Fibroblast of skin of left biceps (primary cell): ENCODE measurements at regions not wholly inside any gene's neighbourhood (a gene's known extent, or its start where the extent isn't known, plus 50 kb on each side); places are given as distances from the start of the nearest gene placed in this dataset.
"Not testable (repeated sequence)": the region's sequence is repeated elsewhere in the genome, so short reads cannot be mapped to it uniquely, and the experiment has no call there.

ENCODE experiments used
- DNase-seq, 2 experiments: peaks; one replicate each; pipeline ENCODE4 v3.0.0-alpha.2; 2013; ENCODE audit warnings: low read depth in 2 of 2

DNA sequence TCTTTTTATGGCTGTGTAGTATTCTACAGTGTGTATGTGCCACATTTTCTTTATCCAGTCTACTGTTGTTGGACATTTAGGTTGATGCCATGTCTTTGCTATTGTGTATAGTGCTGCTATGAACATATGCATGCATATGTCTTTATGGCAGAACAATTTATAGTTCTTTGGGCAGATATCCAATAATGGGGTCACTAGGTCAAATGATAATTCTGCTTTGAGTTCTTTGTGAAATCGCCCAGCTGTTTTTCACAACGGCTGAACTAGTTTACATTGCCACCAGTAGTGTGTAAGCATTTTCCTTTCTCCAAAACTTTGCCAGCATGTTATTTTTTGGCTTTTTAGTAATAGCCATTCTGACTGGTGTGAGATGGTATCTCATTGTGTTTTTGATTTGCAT, 214.8 kb upstream of the TMEM229A start:
- DNase-seq: no peak

DNA sequence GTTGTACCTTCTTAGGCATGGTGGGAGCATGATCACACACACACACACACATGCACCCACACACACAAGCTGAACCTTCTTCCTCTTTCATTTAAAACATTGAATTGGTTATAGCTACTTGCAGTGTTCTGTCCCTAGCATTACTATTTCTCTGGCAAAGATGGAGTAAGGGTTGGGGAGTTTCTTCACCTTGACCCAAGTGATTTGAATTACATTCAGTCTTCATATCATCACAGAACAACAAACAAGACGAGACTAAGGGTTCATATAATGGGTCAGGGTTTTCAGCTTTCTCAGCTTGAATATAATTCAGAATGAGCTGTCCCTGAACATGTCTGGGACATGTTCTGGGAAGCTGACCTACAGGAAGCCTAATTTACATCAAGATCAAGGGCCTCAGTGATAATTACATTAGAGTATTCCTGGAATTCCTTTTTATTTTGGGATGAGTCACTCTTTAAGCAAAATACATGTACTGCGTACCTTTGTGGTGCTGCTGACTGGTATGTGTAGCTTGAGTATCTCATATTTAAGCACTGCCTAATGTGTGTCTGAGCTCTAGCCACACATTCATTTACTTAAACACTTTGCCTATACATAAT, 213.5 kb upstream of the TMEM229A start:
- no peak for DNase-seq

- not testable (repeated sequence) for DNase-seq
Measured at GRCh38 chr7:124244469-124244868, 211.6 kb upstream of the TMEM229A start.

- no peak for DNase-seq
Measured at GRCh38 chr7:124219681-124220080, 186.8 kb upstream of the TMEM229A start.

DNA sequence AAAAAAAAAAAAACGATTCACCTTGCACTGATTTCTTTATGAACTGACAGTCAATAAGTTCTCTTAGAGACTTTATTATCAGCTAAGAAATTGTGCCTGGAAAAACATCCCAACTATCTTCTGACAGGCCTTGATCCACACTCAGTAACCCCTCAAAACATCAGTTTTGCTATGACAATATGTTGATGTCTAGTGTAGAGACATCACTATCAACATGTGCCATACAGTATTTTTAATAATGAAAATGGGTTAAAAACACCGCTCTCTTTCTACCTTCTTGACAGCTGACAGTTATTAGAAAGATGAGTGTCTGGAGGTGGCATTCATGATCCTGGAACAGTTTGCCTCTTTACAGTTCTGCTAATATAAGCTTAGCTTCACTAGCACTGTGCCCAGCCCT, 175.8 kb upstream of the TMEM229A start:
- DNase-seq: no peak

- no peak for DNase-seq
Measured at GRCh38 chr7:124208173-124208572, 175.3 kb upstream of the TMEM229A start.

GRCh38 chr7:124205526-124205925, 172.7 kb upstream of the TMEM229A start:
- DNase-seq: no peak

DNA sequence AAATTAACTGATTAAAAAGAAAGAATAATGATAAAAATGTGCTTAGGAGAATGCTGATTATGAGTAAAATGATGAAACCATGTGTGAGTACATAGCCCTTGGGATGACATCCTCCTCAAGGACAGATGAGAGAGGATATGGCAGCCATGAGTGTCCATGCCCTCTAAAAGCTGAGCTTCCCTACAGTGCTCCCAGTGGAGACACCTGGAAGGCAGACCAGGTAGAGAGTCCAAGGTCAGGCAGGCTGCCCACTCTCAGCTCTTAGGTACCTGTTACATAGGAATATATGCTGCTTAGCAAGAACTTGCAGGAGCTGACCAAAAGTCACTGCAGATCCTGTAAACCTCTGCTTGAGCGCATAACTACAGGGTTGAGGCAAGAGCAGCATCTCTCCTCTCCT, 169.7 kb upstream of the TMEM229A start:
- DNase-seq: no peak

DNA sequence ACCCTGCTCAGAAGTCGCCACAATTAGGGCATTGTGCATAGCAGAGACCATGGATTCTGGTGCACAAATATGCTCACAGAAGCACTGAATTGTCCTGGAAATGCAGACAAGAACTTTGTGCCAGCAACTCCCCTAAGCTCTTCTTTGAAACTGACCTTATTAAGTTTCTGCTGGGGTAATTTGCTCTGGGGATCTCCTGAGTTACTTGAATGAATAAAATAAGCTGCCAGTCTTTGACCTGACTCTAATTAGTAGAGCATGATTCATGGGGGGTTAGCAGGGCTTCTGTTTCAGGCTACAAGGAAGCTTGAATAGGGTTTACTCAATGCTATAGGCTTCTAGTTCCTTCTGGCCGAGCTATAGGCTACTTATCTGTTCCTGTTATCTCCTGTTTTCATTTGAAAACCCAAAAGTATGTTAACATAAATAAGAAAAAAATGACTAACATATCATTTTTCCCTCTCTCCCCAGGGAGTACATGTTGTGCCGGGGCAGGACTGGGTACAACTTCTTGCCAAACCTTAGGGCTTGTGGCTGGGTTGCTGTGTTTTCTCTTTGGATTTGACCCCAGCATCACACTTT, 169.0 kb upstream of the TMEM229A start:
- DNase-seq: no peak

DNA sequence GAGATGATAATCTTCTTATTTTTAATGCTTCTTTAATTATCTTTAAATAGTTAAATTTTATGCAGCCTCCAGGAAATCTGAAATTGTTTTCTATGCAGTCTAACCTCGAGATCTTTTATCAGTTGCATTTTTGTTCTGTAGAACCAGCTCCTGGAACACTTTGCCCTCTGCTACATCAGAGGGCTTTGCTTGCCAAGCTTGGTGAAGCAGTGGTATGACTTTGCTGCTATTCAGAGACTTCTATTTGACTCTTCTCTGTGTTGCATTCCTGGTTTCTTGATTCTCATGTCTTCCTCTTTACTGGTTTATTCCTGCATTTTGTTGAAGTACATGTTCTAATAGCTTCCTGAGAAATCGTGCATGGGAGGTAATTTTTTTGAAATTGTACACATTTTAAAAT, 163.7 kb upstream of the TMEM229A start:
- DNase-seq: no peak

GRCh38 chr7:124192885-124193284, 160.0 kb upstream of the TMEM229A start:
- no peak for DNase-seq

- no peak for DNase-seq
Measured at GRCh38 chr7:124191713-124192112, 158.8 kb upstream of the TMEM229A start.

DNA sequence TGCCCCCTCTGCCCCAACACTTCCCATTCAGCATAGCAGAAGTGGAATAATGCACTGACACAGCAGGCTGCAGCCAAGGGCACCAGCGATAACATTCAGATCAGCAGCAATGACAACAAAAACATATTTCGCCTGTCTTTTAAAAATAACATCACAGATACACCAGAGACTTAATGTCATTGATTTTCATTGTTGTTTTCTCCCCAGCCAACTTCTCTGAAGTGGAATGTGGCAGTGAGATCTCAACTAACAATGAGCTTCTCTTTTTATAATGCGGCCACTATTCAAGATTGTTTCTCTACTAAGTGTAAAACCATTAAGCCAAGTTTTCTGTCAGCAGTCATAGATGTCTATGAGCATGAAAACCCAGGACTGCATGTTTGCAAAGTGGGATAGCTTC, 158.2 kb upstream of the TMEM229A start:
- no peak for DNase-seq

GRCh38 chr7:124188576-124188975, 155.7 kb upstream of the TMEM229A start:
- DNase-seq: no peak

- DNase-seq: no peak
Measured at GRCh38 chr7:124187962-124188361, 155.1 kb upstream of the TMEM229A start.

DNA sequence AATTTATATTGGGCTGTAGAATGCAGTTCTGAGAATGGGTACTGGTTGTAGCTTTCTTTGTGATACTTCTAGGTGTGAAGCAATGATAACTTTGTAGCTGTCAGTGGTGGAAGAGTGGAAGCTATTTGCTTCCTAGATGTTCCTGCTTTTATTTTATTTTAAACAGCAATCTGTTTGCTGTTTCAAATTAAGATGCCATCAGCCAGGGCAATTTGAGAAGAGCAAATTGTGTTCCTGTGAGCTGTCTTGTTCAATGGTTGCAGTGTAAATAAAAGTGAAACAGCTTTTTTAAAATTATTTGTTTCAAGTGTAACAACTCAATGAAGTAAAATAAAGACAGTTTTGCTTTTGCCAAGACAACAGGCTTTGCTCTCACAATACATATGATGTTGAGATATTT, 150.8 kb upstream of the TMEM229A start:
- DNase-seq: no peak

GRCh38 chr7:124179641-124180040, 146.8 kb upstream of the TMEM229A start:
- no peak for DNase-seq

DNA sequence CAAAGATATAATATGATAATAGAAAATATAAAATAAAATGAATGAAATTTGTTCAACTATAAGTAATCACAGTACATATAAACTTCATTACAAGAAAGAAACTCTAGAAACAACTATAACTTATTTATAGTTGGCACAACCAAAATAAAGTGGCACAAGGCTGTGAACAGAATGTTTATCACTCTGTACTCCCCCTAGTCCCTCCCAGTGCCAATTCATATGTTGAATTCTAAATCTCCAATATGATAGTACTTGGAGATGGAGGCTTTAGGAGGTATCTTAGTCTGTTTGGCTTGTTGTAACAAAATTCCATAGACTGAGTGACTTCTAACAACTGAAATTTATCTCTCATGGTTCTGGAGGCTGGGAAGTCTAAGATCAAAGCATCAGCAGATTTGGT, 145.0 kb upstream of the TMEM229A start:
- DNase-seq: no peak

- not testable (repeated sequence) for DNase-seq
Measured at GRCh38 chr7:124171812-124172211, 138.9 kb upstream of the TMEM229A start.

GRCh38 chr7:124171068-124171467, 138.2 kb upstream of the TMEM229A start:
- DNase-seq: no peak

- no peak for DNase-seq
Measured at GRCh38 chr7:124168616-124169015, 135.7 kb upstream of the TMEM229A start.

DNA sequence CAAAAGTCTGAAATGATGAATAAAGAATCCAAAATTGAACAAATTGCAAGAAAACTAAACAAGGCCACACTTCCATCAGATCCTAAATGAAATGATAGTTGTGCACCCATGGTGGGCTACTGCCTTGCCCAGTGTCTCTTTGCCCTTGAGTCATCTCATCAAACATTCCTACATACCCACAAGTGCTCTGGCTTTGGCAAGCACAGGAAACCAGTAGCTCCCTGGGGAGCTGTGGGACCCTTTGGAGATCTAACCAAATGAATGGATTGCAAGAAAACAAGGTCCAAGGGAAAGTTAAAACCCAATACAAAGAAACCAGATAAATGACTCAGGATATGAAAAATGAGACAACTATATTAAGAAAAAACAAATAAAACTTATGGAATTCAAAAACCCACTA, 129.8 kb upstream of the TMEM229A start:
- DNase-seq: no peak

GRCh38 chr7:124155432-124156022, 122.7 kb upstream of the TMEM229A start:
- DNase-seq: no peak
